ENCODE measurements at regions not wholly inside any gene's neighbourhood (a gene's known extent, or its start where the extent isn't known, plus 50 kb on each side); places are given as distances from the start of the nearest gene placed in this dataset.

DNA sequence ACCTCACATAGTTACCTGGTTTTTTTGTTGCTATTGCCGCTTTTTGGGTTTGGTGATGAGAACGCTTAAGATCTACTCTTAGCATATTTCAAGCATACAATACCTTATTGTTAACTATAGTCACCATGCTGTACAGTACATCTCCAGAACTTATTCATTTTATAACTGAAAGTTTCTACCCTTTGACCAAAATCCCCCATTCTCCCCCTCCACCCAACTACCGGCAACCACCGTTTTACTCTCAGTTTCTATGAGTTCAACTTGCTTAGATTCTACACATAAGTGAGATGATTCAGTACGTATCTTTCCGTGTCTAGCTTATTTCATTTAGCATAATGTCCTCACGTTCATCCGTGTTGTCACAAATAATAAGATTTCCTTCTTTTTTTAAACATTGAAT lies 86.7 kb upstream of the IL6 start:
- no peak for DNase-seq (ENCODE audit: low spot score in 2 of 2, unreplicated experiment in 2 of 2)
- H3K27me3 Mint-ChIP-seq (ENCODE audit: low read depth), result no peaks in the 10 kb centered on the region
- H3K27ac Mint-ChIP-seq, result no peak overlapping the region
- H3K9me3 Mint-ChIP-seq, result peaks cover 50% of the 10 kb centered on the region
- no peaks in the 10 kb centered on the region for H3K4me1 Mint-ChIP-seq
- no peak overlapping the region for H3K4me3 Mint-ChIP-seq
- H3K36me3 Mint-ChIP-seq, result no peaks in the 10 kb centered on the region
- TF ChIP-seq, protein P1, sequence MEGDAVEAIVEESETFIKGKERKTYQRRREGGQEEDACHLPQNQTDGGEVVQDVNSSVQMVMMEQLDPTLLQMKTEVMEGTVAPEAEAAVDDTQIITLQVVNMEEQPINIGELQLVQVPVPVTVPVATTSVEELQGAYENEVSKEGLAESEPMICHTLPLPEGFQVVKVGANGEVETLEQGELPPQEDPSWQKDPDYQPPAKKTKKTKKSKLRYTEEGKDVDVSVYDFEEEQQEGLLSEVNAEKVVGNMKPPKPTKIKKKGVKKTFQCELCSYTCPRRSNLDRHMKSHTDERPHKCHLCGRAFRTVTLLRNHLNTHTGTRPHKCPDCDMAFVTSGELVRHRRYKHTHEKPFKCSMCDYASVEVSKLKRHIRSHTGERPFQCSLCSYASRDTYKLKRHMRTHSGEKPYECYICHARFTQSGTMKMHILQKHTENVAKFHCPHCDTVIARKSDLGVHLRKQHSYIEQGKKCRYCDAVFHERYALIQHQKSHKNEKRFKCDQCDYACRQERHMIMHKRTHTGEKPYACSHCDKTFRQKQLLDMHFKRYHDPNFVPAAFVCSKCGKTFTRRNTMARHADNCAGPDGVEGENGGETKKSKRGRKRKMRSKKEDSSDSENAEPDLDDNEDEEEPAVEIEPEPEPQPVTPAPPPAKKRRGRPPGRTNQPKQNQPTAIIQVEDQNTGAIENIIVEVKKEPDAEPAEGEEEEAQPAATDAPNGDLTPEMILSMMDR (IDR thresholded peaks at IDR 0.05; ENCODE audit: unreplicated experiment), result no peak

DNA sequence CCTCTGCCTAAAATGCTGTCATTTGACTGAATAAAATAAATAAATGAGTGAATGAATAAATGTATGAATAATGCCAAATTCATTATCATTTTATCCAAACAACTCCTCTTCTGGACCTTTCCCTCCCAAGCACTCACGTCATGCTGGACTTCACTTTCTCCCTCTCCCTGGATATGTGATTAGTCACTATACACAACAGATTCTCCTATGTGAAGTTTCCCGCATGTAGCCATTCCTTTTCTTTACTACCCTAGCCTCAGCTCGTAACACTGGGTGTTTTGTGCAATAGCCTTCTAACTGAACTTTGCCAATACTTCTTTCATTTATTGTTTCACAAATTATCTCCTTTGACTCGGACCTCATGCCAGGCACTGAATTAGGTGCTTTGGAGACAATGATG lies 87.6 kb upstream of the IL6 start:
- DNase-seq (ENCODE audit: low spot score in 2 of 2, unreplicated experiment in 2 of 2), result no peak
- TF ChIP-seq, protein P1 (IDR thresholded peaks at IDR 0.05; ENCODE audit: unreplicated experiment), result no peak
- no peaks in the 10 kb centered on the region for H3K27me3 Mint-ChIP-seq (ENCODE audit: low read depth)
- H3K4me3 Mint-ChIP-seq, result no peak overlapping the region
- no peaks in the 10 kb centered on the region for H3K4me1 Mint-ChIP-seq
- no peak overlapping the region for H3K27ac Mint-ChIP-seq
- H3K36me3 Mint-ChIP-seq, result no peaks in the 10 kb centered on the region
- H3K9me3 Mint-ChIP-seq, result peaks cover 50% of the 10 kb centered on the region

DNA sequence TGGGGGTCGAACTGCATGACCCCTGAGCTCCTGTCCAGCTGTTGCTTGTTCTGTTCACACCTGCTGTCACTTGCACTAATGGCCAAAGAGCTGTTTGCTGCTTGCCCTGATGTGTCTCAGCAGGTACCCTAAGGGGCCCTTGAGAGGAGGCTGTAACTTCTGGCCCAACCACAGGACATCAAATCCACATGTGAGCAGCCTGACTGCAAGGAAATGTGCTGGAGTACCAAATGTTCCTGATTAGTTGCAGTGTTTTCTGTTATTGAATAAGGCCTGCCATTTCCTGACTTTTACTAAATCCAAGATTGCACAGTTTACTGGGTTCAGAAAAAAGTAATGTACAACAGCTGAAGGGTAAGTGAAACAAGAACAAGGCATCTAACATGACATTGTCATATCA lies 91.7 kb upstream of the IL6 start:
- H3K36me3 Mint-ChIP-seq, result no peaks in the 10 kb centered on the region
- H3K4me3 Mint-ChIP-seq, result no peak overlapping the region
- peaks cover 10% of the 10 kb centered on the region for H3K9me3 Mint-ChIP-seq
- H3K27me3 Mint-ChIP-seq (ENCODE audit: low read depth), result no peaks in the 10 kb centered on the region
- no peaks in the 10 kb centered on the region for H3K4me1 Mint-ChIP-seq
- no peak overlapping the region for H3K27ac Mint-ChIP-seq
- DNase-seq (ENCODE audit: low spot score in 2 of 2, unreplicated experiment in 2 of 2), result no peak
- TF ChIP-seq, protein P1 (IDR thresholded peaks at IDR 0.05; ENCODE audit: unreplicated experiment), result no peak

DNA sequence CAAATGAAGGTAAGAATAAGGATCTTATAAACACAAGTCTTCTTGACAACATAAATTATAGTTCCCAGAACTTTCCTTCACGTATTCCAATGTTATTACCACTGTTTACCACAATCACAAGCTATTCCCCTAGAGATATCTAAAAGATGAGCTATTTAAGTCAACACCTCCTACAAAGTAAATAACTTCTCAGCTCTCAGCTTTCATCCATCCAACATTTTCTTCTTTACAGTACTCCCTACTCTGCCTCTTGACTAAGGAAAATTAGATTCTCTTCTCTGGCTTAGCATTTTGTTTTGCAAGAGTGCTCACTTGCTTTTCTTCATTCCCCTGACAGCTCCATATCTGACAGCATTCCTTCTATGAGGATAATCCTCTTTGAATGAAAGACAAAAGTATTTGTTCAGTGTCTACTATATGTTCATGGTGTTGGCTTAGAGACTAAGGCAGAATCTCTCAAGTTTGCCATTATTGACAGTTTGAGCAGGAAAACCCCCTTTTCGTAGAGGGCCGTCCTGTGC lies 93.0 kb upstream of the IL6 start:
- TF ChIP-seq, protein P1 (IDR thresholded peaks at IDR 0.05; ENCODE audit: unreplicated experiment), result no peak
- no peaks in the 10 kb centered on the region for H3K36me3 Mint-ChIP-seq
- H3K4me3 Mint-ChIP-seq, result no peak overlapping the region
- H3K27ac Mint-ChIP-seq, result no peak overlapping the region
- DNase-seq (ENCODE audit: low spot score in 2 of 2, unreplicated experiment in 2 of 2), result no peak
- no peaks in the 10 kb centered on the region for H3K27me3 Mint-ChIP-seq (ENCODE audit: low read depth)
- peaks cover 2% of the 10 kb centered on the region for H3K4me1 Mint-ChIP-seq
- peaks cover under 1% of the 10 kb centered on the region for H3K9me3 Mint-ChIP-seq

DNA sequence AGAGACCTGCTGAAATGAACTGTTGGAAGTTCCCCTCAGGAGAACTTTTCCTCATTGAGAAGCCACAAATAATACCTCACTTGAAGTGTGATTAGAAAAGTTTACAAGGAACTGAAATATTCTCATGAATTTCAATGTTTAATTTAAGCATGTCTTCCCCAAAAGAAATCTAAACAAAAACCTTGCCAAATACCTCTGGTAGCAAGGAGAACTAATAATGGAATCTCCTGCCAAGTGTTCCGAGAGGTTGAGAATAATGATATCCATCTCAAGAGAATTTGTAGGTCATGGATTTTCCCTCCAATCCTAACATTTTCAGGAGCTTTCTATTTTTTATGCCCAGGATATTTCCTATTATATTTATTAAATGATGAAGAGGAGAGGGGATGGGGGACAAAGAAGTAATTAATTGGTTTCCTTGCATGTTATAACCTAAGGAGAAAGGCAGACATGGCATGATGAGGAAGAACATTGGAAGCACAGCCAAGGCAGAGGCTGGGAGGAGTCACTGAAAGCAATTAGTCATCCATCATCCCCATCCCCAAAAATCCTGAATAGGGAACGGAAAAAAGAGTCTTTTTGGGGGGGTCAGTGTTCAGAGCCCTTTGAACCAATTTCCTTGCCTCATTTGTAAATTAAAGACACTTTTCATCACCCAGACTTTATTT lies 93.6 kb upstream of the IL6 start:
- DNase-seq (ENCODE audit: low spot score in 2 of 2, unreplicated experiment in 2 of 2), result no peak
- Mint-ChIP-seq H3K4me1 (peaks cover 8% of the 10 kb centered on the region), H3K36me3 (no peaks in the 10 kb centered on the region), H3K27me3 (ENCODE audit: low read depth) (no peaks in the 10 kb centered on the region), H3K27ac (no peak overlapping the region), H3K4me3 (no peak overlapping the region), H3K9me3 (no peaks in the 10 kb centered on the region)
- TF ChIP-seq, protein P1 (IDR thresholded peaks at IDR 0.05; ENCODE audit: unreplicated experiment), result no peak
